MG63 (cell line): ENCODE measurements at regions not wholly inside any gene's neighbourhood (a gene's known extent, or its start where the extent isn't known, plus 50 kb on each side); places are given as distances from the start of the nearest gene placed in this dataset.

ENCODE experiments used
- DNase-seq: peaks from one replicate; pipeline ENCODE4 v3.0.0-alpha.2; 2020
- H3K27me3 ChIP-seq: fragments of 250-450 bp; sonication (Bioruptor Pico); 2 replicates; pipeline ENCODE4 v1.5.1; 2020; ENCODE audit warnings: mild to moderate bottlenecking, moderate library complexity
- H3K36me3 ChIP-seq: fragments of 250-450 bp; sonication (Bioruptor Pico); 2 replicates; pipeline ENCODE4 v1.5.1; 2020; ENCODE audit warnings: mild to moderate bottlenecking, moderate library complexity
- H3K4me3 ChIP-seq: fragments of 250-450 bp; sonication (Bioruptor Pico); 2 replicates; pipeline ENCODE4 v1.5.1; 2020; ENCODE audit warnings: mild to moderate bottlenecking, moderate library complexity
- H3K9me3 ChIP-seq: fragments of 250-450 bp; sonication (Bioruptor Pico); 2 replicates; pipeline ENCODE4 v1.5.1; 2020; ENCODE audit warnings: mild to moderate bottlenecking, moderate library complexity

DNA sequence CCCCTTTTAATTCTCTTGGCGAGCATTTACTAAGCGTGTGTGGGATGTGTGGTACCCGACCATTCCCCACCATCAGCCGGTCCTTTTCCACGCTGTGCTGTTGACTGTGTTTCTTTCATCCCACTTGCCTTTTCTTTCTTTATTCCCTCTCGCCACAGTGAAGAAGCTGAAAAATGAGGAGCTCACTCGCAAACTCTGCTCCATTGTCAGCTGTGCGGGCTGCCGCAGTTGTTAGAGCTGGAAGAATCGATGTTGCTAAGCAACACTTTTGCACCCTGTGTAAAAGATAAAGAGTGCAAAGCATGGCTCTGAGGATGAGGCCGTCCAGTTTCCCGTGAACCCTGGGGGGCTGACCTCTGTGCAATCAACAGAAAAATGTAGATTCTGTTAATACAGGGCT is 203.1 kb upstream of the NEBL start:
- Histone ChIP-seq H3K4me3 (no peak overlapping the region), H3K9me3 (no peaks in the 10 kb centered on the region), H3K27me3 (no peaks in the 10 kb centered on the region), H3K36me3 (no peaks in the 10 kb centered on the region)
- no peak for DNase-seq

DNA sequence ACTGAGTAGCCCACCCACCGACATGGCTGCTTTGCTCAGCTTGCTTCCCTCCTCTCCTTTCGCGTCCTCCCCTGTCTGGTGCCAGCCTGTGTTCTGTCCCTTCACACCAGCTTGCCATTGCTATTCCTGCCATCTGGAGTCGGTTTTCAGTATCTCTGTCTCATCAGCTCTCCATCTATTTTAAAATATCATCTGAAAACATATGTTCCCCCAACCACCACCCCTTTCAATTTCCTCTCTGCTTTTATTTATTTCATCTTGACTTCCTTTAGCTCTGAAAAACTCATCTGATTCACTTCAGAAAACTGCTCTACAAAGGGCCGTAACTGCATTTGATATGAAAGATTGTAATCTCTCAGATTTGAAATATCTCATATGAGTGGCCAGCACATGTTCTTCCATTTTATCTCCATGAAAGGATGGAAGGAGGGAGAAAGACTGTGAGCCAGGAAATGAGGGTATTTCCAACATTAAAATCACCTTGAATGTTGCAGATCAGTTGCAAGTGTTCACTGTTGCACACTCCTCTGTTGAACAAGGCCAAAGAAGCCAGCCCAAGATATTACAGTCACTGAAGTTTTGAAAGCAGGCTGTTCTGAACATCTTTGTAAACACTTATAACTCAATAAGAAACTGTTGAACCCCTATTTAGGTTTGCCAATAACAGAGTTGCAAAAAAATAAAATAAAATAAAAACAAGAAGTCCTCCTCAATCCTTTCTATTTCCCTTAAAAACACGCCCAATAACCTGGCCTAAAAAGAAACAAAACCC is 202.4 kb upstream of the NEBL start:
- no peak overlapping the region for H3K4me3 ChIP-seq
- H3K27me3 ChIP-seq: no peaks in the 10 kb centered on the region
- no peak for DNase-seq
- no peaks in the 10 kb centered on the region for H3K9me3 ChIP-seq
- H3K36me3 ChIP-seq: no peaks in the 10 kb centered on the region

DNA sequence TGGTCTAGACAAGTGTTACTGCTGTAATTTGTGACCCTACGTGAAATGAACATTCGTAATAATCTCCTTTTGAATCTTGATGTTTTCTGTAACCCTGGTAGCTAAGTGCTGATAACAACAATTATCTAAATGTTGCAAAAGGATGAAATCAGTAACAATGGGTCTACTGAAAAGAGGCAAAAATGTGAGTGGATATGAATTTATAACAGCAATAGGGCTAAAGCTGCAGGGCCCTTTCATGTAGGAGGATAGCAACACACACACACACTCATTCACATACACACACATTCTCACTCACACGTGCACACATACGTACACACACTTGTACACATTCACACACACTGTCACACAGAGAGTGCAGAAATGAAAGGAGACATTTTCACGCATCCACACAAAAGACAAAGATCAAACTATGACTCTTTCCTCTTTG is 200.8 kb upstream of the NEBL start:
- Histone ChIP-seq H3K27me3 (no peaks in the 10 kb centered on the region), H3K36me3 (no peaks in the 10 kb centered on the region), H3K4me3 (no peak overlapping the region), H3K9me3 (no peaks in the 10 kb centered on the region)
- DNase-seq: no peak

DNA sequence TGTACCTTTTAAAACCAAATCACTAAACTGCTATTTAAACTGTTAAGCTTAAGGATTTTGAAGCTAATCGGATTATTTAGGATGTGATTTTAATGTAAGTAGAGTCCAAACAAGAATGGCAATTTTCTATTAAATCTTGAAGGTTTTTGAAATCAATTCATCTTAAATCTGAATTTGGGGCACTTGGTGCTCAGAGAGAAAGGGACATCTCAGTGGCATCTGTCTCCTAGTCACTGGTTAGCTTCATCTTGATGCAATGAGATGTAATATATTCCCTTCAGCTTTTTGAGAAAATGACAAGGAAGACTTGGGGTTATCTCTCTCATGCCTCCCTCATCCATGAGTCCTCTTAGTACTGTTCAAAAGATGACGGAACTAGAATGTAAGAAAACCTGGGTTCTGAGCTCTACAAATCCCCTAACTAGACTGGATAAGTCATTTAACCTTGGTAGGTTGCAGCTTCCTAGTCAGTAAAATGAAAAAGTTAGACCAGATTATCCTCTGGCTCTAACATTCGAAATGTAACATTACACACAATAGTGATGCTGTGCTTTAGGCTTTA is 198.5 kb upstream of the NEBL start:
- H3K27me3 ChIP-seq: no peaks in the 10 kb centered on the region
- H3K36me3 ChIP-seq: no peaks in the 10 kb centered on the region
- H3K4me3 ChIP-seq: no peak overlapping the region
- no peaks in the 10 kb centered on the region for H3K9me3 ChIP-seq
- DNase-seq: no peak

DNA sequence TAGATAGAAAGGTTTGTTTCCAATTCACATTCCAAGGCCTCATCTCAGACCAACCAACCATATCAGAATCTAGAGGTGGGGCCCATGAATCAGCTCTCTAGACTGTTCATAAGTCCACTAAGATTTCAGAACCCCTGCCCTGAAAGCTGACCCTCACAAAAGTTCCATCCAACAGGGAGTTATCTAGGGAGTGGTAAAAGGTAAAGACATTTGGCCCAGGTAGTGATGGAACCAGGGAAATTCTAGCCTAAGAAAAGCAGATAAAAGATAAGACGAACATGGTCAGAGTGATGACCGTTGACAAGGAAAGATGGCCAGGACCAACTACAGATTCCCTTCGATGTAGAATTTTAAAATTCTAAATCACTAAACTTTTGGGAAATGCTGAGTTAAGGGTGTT is 198.0 kb upstream of the NEBL start:
- no peaks in the 10 kb centered on the region for H3K36me3 ChIP-seq
- no peak overlapping the region for H3K4me3 ChIP-seq
- no peaks in the 10 kb centered on the region for H3K27me3 ChIP-seq
- no peaks in the 10 kb centered on the region for H3K9me3 ChIP-seq
- DNase-seq: no peak

DNA sequence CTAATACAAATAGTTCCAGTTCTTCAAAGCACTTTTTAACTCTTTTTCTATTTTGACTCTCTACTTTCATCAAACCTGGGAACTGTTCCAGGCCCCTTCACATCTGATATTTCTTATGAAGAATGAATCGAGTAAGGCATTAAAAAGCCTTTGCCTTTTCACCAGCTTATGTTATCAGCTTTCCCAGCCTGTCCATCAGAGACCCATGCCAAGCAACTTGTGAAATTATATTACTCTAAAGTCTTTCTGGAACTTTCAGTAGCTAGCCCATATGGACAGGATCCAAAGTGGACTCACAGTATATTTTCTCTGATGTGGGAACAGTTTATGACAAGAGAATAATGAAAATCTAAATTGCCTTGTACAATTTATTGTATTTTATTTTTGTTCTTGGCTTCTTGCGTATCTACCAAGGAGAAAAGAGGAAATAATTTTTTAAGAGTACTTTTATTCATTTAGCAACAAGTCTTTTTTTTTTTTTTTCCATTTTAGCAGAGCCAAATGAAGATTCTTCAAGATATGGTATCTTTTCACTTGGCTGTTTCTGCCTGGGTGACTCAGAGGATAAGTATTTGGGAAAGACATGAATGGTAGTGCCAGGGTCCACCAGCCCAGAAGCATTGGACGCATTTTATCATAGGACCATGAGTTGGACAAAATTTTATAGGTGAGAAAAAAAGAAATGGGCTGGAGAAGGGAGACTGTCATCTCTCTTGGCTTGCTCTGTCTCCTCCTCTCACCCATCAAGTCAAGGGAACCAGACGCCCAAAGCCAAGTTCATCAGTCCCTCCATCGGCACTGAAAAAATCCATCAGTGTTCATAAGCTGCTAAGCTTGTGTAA is 195.8 kb upstream of the NEBL start:
- no peak overlapping the region for H3K4me3 ChIP-seq
- H3K9me3 ChIP-seq: no peaks in the 10 kb centered on the region
- H3K36me3 ChIP-seq: no peaks in the 10 kb centered on the region
- no peaks in the 10 kb centered on the region for H3K27me3 ChIP-seq
- peak; percentile 12 for DNase-seq

DNA sequence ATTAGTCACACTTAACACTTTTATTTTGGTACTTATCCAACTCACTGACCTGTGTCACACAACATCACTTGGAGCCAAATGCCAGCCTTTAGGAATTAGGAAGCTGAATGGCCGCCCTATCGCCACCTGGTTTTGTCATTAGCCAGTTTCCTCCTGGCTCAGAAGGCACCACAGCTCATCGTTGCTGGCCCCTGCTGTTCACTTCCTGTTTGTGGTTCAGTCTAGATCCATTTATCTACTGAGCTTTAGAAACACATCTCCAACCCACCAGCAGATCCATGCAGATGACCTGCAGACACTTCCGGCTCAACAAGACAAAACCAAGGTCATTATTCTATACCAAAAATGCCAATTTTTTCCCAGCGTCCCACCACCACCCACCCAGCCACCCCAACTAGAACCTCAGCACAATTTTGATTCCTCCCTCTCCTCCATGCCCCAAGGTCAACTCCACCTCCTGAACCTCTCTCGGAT is 193.5 kb upstream of the NEBL start:
- Histone ChIP-seq H3K27me3 (no peaks in the 10 kb centered on the region), H3K36me3 (no peaks in the 10 kb centered on the region), H3K4me3 (no peak overlapping the region), H3K9me3 (no peaks in the 10 kb centered on the region)
- no peak for DNase-seq

DNA sequence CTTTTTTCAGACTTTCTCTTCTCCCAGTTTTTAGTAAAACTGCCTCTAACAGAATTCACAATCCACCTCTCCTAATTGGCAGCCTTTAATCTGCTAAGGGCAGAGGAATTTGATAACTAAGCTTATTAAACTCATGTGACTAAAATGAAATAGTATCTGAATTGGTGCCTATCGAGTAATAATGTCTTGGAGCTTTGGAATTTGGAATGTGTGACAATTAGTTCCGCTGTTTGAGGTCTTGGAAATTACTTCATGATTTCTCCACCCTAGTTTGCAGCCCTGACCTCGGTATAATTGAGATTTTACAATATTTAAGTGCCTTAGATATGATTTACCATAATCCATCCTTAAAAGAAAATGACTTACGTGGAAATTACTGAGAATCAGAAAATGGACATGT is 190.4 kb upstream of the NEBL start:
- Histone ChIP-seq H3K36me3 (no peaks in the 10 kb centered on the region), H3K27me3 (no peaks in the 10 kb centered on the region), H3K9me3 (no peaks in the 10 kb centered on the region), H3K4me3 (no peak overlapping the region)
- DNase-seq: no peak

DNA sequence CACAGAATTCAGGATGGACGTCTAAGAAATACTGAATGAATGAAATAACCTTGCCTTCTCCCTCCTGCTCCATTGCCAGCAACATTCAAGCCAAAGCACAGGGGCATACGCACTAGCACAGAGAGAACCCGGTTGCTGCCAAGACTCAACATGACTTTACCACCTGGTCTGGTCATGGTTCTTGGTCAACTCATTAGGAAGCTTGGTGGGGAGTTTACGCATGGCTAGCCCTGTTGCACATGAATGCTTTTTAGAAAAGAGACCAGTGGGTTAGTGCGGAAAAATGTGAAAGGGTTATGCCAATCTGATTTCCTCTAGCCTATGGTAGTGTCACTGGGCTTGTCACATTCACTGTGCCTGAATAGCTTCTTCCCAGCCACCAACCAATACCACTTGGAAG is 187.6 kb upstream of the NEBL start:
- Histone ChIP-seq H3K9me3 (no peaks in the 10 kb centered on the region), H3K27me3 (no peaks in the 10 kb centered on the region), H3K4me3 (no peak overlapping the region), H3K36me3 (no peaks in the 10 kb centered on the region)
- DNase-seq: no peak

DNA sequence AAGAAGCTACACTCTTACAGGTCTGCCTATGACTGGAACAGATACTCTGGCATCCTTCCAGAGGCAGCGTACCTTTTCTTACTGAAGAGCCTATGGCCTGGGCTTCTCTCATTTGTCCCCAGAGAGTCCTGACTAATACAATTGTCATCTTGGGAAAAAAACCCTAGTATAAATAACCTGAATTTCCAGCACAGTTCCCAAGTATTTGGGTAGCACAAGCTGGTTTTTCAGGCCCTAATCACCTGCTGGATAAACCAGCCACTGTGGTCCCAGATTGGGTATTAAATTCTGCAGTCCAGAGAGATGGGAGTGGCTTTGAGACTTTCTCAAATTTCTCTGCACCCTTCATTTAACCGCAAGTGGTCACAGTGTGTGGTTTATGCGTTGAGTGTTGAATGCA is 186.8 kb upstream of the NEBL start:
- Histone ChIP-seq H3K9me3 (no peaks in the 10 kb centered on the region), H3K4me3 (no peak overlapping the region), H3K27me3 (no peaks in the 10 kb centered on the region), H3K36me3 (no peaks in the 10 kb centered on the region)
- DNase-seq: no peak

DNA sequence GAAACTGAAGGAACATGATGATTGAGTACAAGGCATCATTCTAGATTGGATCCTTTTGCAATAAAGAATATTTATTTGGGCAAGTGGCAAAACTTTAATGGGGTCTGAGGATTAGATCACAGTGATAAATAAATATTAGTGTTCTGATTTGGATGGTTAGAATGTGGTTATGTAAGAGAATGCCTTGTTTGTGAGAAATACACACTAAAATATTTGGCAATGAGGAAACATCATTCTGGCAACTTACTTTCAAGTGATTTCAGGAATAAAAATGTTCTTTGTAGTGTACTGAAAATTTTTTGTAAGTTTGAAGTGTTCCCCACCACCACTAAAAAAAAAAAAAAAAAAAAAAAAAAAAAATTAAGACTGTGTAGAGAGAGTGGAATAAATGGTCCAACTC is 185.1 kb upstream of the NEBL start:
- no peak for DNase-seq
- H3K9me3 ChIP-seq: no peaks in the 10 kb centered on the region
- H3K4me3 ChIP-seq: no peak overlapping the region
- H3K36me3 ChIP-seq: no peaks in the 10 kb centered on the region
- no peaks in the 10 kb centered on the region for H3K27me3 ChIP-seq

DNA sequence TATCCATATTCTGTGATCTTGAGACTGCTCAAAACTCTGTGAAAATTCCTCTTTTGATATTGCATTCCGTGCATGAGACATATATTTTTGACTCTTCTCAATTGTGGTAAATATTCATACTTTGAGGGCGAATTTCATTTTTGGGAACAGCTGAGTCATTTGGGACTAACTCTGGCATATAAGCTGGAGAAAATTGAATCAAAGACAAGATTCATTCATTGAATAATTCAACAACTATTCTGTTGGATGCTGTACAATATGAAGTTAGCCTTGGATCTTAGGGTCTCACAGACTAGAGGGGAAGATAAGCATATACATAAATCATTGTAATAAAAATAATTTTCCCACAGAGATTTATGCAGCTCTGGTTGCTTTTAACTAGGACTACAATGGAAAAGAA is 183.2 kb upstream of the NEBL start:
- H3K9me3 ChIP-seq: no peaks in the 10 kb centered on the region
- no peaks in the 10 kb centered on the region for H3K27me3 ChIP-seq
- no peaks in the 10 kb centered on the region for H3K36me3 ChIP-seq
- DNase-seq: no peak
- H3K4me3 ChIP-seq: no peak overlapping the region

DNA sequence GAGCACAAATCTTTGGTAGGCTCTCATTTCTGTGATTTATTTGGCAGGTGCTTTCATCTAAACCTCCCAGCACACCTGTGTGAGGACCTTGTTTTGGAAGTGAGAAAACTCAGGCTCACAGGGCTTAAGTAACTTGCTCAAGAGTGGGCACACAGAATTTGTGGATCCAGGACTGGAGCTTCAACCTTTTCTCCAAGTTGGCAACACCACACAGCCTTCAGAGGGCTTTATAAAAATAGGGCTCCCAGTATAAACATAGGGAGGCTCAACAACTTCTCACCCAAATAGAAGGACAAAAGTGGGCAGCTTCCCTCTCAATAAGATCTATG is 182.2 kb upstream of the NEBL start:
- Histone ChIP-seq H3K36me3 (no peaks in the 10 kb centered on the region), H3K4me3 (no peak overlapping the region), H3K9me3 (no peaks in the 10 kb centered on the region), H3K27me3 (no peaks in the 10 kb centered on the region)
- DNase-seq: no peak

DNA sequence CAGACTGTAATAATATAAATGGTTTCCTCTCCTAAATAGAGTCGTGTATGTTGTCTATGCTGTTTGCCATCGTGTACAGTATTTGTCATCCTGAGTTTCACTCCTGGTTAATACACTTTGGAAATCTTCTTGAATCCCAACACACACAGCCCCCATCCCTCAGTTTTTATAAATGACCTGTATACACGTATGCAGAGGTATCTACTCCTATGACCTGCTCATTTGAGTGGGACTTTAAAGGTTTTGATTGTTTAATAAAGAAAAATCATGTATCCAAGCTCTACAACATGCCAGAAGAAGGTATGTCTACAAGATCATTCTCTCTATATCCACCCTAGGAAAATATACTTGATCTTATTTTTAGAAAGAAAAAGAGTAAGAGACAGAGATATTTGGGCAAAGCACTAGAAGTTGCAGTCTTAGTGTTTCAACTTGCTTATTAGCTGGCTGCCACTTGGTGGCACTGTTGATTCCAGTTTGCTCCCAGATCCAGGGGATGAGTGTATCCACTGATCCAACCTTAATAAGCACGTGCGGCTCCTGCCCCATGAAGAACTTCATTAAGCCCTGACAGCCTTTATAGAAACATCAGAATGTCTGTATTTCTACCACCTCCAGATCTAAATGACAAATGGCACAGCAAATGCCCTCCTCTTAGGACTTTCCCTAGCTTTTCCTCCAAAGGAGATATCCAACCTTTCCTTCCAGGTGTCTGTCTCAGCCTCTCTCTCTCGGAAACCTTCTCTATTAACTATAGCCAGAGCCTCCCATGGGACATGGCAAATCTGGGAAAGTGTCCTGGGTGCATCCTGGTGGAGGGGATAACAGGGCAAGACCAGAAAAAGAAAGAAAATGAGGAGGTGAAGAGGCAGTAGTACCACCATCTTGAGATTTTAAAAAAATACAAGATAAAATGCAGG is 181.6 kb upstream of the NEBL start:
- Histone ChIP-seq H3K4me3 (no peak overlapping the region), H3K36me3 (no peaks in the 10 kb centered on the region), H3K27me3 (no peaks in the 10 kb centered on the region), H3K9me3 (no peaks in the 10 kb centered on the region)
- peak; percentile 53 for DNase-seq

DNA sequence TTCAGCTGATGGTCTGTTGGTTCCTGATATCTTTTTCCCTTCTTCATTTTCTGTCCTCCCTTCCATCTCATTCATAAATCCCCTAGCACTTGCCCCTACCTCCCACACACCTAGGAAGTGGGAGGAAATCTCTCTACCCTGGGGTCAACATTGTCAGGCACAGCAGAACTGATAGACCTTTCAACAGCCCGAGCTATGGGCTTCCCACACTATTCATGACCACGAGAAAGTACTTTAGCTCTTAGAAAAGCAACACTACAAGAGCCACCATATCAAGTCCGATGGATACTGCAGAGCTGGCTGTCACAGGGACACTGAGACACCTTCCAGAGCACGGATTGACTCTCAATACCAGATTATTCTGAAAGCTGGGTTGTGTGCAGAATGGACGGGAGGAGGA is 180.6 kb upstream of the NEBL start:
- no peaks in the 10 kb centered on the region for H3K27me3 ChIP-seq
- H3K4me3 ChIP-seq: no peak overlapping the region
- no peak for DNase-seq
- no peaks in the 10 kb centered on the region for H3K9me3 ChIP-seq
- no peaks in the 10 kb centered on the region for H3K36me3 ChIP-seq

DNA sequence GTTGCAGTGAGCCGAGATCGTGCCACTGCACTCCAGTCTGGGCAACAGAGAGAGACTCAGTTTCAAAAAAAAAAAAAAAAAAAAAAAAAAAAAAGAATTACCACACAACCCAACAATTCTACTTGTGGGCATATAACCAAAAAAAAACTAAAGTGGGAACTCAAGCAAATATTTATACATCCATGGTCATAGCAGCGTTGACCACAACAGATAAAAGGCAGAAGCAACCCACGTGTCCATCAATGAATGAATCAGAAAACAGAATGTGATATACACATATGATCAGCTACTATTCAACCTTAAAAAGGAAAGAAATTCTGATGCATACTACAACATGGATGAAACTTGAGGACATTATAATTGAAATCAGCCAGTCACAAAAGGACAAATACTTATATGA is 179.3 kb upstream of the NEBL start:
- Histone ChIP-seq H3K4me3 (no peak overlapping the region), H3K9me3 (no peaks in the 10 kb centered on the region), H3K36me3 (no peaks in the 10 kb centered on the region), H3K27me3 (no peaks in the 10 kb centered on the region)
- DNase-seq: no peak

DNA sequence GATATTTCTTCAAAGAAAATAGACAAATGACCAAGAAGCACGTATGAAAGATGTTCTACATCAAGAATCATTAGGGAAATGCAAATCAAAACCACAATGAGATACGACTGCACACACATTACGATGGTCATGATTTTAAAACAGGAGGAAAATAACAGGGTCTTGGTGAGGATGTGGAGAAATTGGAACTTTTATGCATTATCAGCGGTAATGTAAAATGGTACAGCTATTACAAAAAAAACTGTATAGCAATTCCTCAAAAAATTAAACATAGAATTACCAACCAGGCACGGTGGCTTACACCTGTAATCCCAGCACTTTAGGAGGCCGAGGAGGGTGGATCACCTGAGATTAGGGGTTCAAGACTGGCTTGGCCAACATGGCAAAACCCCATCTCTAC is 178.8 kb upstream of the NEBL start:
- no peaks in the 10 kb centered on the region for H3K36me3 ChIP-seq
- no peaks in the 10 kb centered on the region for H3K27me3 ChIP-seq
- no peak overlapping the region for H3K4me3 ChIP-seq
- DNase-seq: no peak
- no peaks in the 10 kb centered on the region for H3K9me3 ChIP-seq
